ENCODE measurements at regions not wholly inside any gene's neighbourhood (a gene's known extent, or its start where the extent isn't known, plus 50 kb on each side); places are given as distances from the start of the nearest gene placed in this dataset.

DNA sequence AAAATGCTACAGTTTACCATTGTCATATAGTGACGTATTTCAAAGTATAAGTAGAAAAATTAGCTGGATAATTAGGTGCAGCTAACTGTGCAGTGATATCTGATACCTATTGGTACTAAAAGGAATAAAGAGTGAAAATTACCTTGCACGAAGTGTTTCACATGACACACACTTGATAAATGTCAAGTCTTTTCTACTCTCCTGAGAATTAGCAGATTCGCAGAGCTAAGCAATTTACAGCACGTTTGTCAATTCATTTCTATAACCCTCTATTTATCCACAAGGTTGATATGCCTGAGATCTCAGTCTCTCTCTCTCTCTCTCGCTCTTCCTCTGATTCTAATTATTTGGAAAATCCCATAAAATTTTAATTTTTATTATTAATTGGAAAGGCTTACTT lies 1109.0 kb downstream of the EFNB2 start:
- TF ChIP-seq JUND (IDR thresholded peaks at IDR 0.05; ENCODE audit: low read length): no peak
- TF ChIP-seq, protein P1, sequence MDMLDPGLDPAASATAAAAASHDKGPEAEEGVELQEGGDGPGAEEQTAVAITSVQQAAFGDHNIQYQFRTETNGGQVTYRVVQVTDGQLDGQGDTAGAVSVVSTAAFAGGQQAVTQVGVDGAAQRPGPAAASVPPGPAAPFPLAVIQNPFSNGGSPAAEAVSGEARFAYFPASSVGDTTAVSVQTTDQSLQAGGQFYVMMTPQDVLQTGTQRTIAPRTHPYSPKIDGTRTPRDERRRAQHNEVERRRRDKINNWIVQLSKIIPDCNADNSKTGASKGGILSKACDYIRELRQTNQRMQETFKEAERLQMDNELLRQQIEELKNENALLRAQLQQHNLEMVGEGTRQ (IDR thresholded peaks at IDR 0.05; ENCODE audit: low read length): no peak
- TF ChIP-seq GABPA (IDR thresholded peaks at IDR 0.05; ENCODE audit: borderline replicate concordance, insufficient read depth, low read length): no peak
- no peak for TF ChIP-seq TAF1 (IDR thresholded peaks at IDR 0.05; ENCODE audit: low read depth, low read length)
- TF ChIP-seq TEAD4 (IDR thresholded peaks at IDR 0.05; ENCODE audit: low read depth, low read length): no peak
- TF ChIP-seq POU5F1 (IDR thresholded peaks at IDR 0.05; ENCODE audit: low read depth, low read length): no peak
- TF ChIP-seq EZH2 (IDR thresholded peaks at IDR 0.05; ENCODE audit: low read depth, low read length, severe bottlenecking): no peak
- TF ChIP-seq CEBPB (IDR thresholded peaks at IDR 0.05; ENCODE audit: low read depth, low read length): no peak
- no peak for TF ChIP-seq CTBP2 (IDR thresholded peaks at IDR 0.05; ENCODE audit: borderline replicate concordance, insufficient read depth, insufficient read length, low read length)
- TF ChIP-seq NRF1 (IDR thresholded peaks at IDR 0.05; ENCODE audit: low read depth, low read length): no peak
- no peak for TF ChIP-seq CBX5 (IDR thresholded peaks at IDR 0.05; ENCODE audit: low read depth, low read length)
- TF ChIP-seq POLR2A (IDR thresholded peaks at IDR 0.05; ENCODE audit: control extremely low read depth in 1 of 2, low read depth in 2 of 2, low read length in 2 of 2): no peak
- Histone ChIP-seq H3K4me1 (replicated peaks in 1 of 4; ENCODE audit: control insufficient read depth in 3 of 4, insufficient read depth in 4 of 4, low read length in 3 of 4) (no peaks in the 10 kb centered on the region), H2BK5ac (ENCODE audit: low read depth, low read length) (no peak overlapping the region), H3K79me2 (ENCODE audit: control insufficient read depth in 1 of 2, insufficient read depth in 2 of 2, low read length in 2 of 2) (no peaks in the 10 kb centered on the region), H3K9ac (replicated peaks in 1 of 4; ENCODE audit: extremely low read depth in 1 of 4, low read depth in 3 of 4, low read length in 3 of 4) (no peak overlapping the region), H3K18ac (ENCODE audit: extremely low read depth, low read length) (no peak overlapping the region), H4K20me1 (replicated peaks in 1 of 2; ENCODE audit: control insufficient read depth in 1 of 2, insufficient read depth in 2 of 2, low read length in 2 of 2) (no peaks in the 10 kb centered on the region), H4K91ac (replicated peaks; ENCODE audit: insufficient read length, low read length) (no peak overlapping the region), H3K9me3 (ENCODE audit: insufficient read depth in 2 of 2, low read depth in 1 of 2, low read length in 1 of 2) (no peaks in the 10 kb centered on the region), H3K56ac (replicated peaks; ENCODE audit: insufficient read length, low read depth, low read length) (no peak overlapping the region), H3K79me1 (ENCODE audit: low read depth, low read length) (no peaks in the 10 kb centered on the region), H2AFZ (ENCODE audit: low read length) (no peak overlapping the region), H2BK15ac (ENCODE audit: low read length) (no peak overlapping the region), H3K4me2 (ENCODE audit: insufficient read depth in 1 of 2, low read depth in 2 of 2, low read length in 2 of 2) (no peak overlapping the region), H2BK20ac (ENCODE audit: low read length) (no peak overlapping the region), H2AK5ac (ENCODE audit: low read depth, low read length) (no peak overlapping the region), H2BK12ac (ENCODE audit: low read depth, low read length) (no peak overlapping the region), H3K27me3 (replicated peaks in 1 of 4; ENCODE audit: control insufficient read depth in 3 of 4, extremely low read depth in 1 of 4, insufficient read depth in 3 of 4, low read length in 3 of 4) (no peaks in the 10 kb centered on the region), H3K36me3 (ENCODE audit: control insufficient read depth in 2 of 4, insufficient read depth in 4 of 4, low read length in 3 of 4) (no peaks in the 10 kb centered on the region), H3K23me2 (ENCODE audit: low read depth, low read length) (no peaks in the 10 kb centered on the region), H3K14ac (ENCODE audit: insufficient read length) (no peak overlapping the region), H3K4ac (replicated peaks; ENCODE audit: insufficient read length, low read depth, low read length) (no peak overlapping the region), H4K5ac (ENCODE audit: insufficient read length, low read depth, low read length) (no peak overlapping the region), H4K8ac (ENCODE audit: extremely low read depth, insufficient read depth, low read length) (no peak overlapping the region), H3K4me3 (ENCODE audit: extremely low read depth in 1 of 4, insufficient read depth in 2 of 4, low read depth in 3 of 4, low read length in 4 of 4) (no peak overlapping the region), H2BK120ac (replicated peaks; ENCODE audit: low read depth, low read length) (no peak overlapping the region), H3K23ac (ENCODE audit: insufficient read length) (no peak overlapping the region), H3K27ac (ENCODE audit: low read depth, low read length) (no peak overlapping the region)
- 95% methylated on average over 5 of the region's 5 CpGs; no CpG with 5 or more reads in 1 of the 2 experiments for WGBS, 2 experiments (ENCODE audit: extremely low coverage in 1 of 2, insufficient coverage in 1 of 2, insufficient read length in 1 of 2, insufficient replicate concordance in 2 of 2, low coverage in 1 of 2, low lambda C conversion rate in 2 of 2, missing lambda C conversion rate in 1 of 2)
- ChIA-PET CTCF (ENCODE audit: partially characterized antibody) (interaction anchor here (1.7 kb wide), 1 partner anchor 16 kb away, joined by 9 read pairs; no protein-coding TSS in a partner anchor), POLR2A (ENCODE audit: partially characterized antibody) (no interaction called here)
- DNase-seq (ENCODE audit: low read depth in 1 of 2, low spot score in 2 of 2): no peak
- FAIRE-seq: no peak
